ENCODE measurements at regions not wholly inside any gene's neighbourhood (a gene's known extent, or its start where the extent isn't known, plus 50 kb on each side); places are given as distances from the start of the nearest gene placed in this dataset.

DNA sequence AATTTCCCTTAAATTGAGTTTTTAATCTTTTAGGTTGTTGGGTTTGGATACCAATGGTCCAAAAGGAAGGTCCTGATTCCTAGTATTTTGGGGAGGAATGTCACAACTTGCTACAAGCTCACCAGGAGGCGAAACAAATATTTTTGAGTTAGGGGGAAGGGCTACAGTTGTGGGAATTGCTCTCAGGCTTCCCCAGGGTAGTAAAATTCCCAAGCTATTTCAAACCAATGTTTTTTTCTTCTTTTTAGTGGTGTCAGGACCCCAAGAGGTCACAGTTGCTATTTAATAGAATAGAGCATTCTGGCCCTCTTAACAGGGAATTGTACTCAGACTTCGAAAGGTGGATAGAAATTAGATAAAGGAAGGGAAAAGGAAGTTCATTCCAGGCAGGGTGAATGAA, 68.5 kb upstream of the ST3GAL5 start:
- Histone ChIP-seq H3K4me1 (no peaks in the 10 kb centered on the region), H3K27me3 (no peaks in the 10 kb centered on the region), H3K36me3 (peaks cover 0 to 11% (median 0%) of the 10 kb centered on the region in 11 experiments; a peak in 3 of 22 replicates), H3K4me2 (no peak overlapping the region), H3K9ac (no peak overlapping the region), H3K4me3 (no peak overlapping the region), H3K27ac (no peak overlapping the region), H3K9me3 (replicated peaks in 1 of 11) (peaks cover 21 to 33% (median 26%) of the 10 kb centered on the region in 11 experiments), H4K20me1 (no peaks in the 10 kb centered on the region)
- no peak for TF ChIP-seq Cebpa-rat (IDR thresholded peaks at IDR 0.05)

DNA sequence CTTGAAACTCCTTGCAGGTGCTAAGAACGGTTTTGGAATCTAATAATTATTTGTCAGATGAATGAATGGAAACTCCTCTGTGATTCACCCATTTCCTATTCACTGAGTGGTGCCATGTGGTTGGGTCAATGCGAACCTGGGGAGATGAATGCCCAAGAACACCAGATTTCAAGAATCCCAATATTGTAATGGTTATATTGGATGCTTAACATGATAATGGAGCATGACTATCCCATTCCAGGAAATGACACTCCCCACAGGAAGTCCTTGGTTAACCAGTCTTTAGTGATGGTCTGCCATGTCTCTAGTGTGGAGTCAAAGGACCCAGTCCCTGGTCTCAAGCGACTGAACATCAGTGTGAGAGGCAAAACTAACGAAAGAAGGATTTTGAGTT, 67.9 kb upstream of the ST3GAL5 start:
- H3K27me3 ChIP-seq, result no peaks in the 10 kb centered on the region
- peaks cover 0 to 11% (median 0%) of the 10 kb centered on the region in 11 experiments; a peak in 3 of 22 replicates for H3K36me3 ChIP-seq
- no peak overlapping the region for H3K4me3 ChIP-seq
- no peak overlapping the region for H3K9ac ChIP-seq
- peaks cover 15 to 26% (median 20%) of the 10 kb centered on the region in 11 experiments for H3K9me3 ChIP-seq (replicated peaks in 1 of 11)
- no peaks in the 10 kb centered on the region for H4K20me1 ChIP-seq
- no peak overlapping the region for H3K27ac ChIP-seq
- no peak for TF ChIP-seq Cebpa-rat (IDR thresholded peaks at IDR 0.05)
- H3K4me1 ChIP-seq, result no peaks in the 10 kb centered on the region
- H3K4me2 ChIP-seq, result no peak overlapping the region

DNA sequence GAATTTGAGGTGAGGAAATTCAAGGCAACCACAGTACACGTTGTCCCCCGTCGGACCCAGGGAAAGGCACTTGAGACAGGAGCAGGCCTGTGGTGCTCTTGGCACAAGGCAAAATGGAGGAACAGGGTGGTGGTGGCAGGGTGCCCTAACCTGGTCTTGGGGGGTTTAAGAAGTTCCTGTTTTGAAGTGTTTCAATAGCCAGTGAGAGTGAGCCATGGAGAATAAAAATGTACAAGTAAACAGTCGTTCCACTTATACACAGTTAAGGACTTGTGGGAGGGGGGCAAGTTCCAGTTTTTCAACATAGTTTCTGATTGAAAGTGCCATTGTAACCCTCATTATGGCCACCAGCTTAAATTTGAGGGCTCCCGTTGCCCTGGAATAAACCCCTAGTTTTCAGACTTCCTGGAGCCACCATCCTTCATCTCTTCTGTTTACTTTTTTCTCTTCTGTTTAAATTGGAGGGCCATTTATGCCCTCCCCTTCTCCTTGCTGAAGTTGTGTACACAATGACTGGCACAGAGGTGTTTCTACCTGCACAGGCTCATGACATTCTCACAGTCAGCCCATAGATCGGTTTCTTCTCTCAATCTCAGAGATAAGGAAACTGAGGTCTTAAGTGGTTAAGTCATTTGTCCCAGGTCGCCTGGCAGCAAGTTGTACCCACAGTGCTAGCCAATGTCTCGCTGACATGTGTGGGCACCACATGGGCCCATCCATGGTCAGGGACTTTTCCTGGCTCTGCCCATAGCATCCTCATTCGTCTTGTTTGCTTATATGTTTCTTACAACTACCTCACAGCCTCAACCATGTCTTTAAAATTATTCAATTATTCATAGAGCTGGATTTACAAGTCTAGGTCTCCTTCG, 66.0 kb upstream of the ST3GAL5 start:
- H3K4me2 ChIP-seq, result no peak overlapping the region
- H3K27me3 ChIP-seq, result no peaks in the 10 kb centered on the region
- H3K4me3 ChIP-seq, result no peak overlapping the region
- H3K9me3 ChIP-seq (replicated peaks in 1 of 11), result peaks cover 0 to 8% (median 2%) of the 10 kb centered on the region in 11 experiments; a peak in 13 of 22 replicates
- H4K20me1 ChIP-seq, result no peaks in the 10 kb centered on the region
- H3K9ac ChIP-seq, result no peak overlapping the region
- H3K27ac ChIP-seq, result no peak overlapping the region
- no peaks in the 10 kb centered on the region for H3K4me1 ChIP-seq
- H3K36me3 ChIP-seq, result no peaks in the 10 kb centered on the region
- no peak for TF ChIP-seq Cebpa-rat (IDR thresholded peaks at IDR 0.05)

DNA sequence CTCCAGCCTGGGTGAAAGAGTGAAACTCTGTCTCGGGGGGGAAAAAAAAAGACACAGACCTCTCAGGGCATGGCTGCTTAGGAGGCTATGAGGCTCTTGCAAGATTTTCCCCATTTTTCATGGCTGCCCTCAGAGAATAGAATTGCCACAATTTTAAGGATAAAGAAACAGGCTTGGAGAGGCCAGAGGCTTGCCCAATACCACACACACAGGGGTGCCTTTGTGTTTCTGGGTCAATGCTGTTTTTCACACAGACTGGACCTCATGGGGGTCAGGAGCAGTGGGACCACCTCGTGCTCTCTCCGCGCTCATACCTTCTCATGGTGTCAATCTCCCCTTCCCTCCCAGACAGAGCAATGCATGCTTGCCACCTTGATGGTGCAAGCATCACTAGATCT, 65.4 kb upstream of the ST3GAL5 start:
- H3K9ac ChIP-seq, result no peak overlapping the region
- TF ChIP-seq Cebpa-rat (IDR thresholded peaks at IDR 0.05), result no peak
- H3K9me3 ChIP-seq (replicated peaks in 1 of 11), result peaks cover under 1 to 8% (median 2%) of the 10 kb centered on the region in 11 experiments; a peak in 15 of 22 replicates
- no peak overlapping the region for H3K4me2 ChIP-seq
- H3K27ac ChIP-seq, result no peak overlapping the region
- H3K36me3 ChIP-seq, result no peaks in the 10 kb centered on the region
- no peak overlapping the region for H3K4me3 ChIP-seq
- H3K4me1 ChIP-seq, result no peaks in the 10 kb centered on the region
- H4K20me1 ChIP-seq, result no peaks in the 10 kb centered on the region
- H3K27me3 ChIP-seq, result no peaks in the 10 kb centered on the region

DNA sequence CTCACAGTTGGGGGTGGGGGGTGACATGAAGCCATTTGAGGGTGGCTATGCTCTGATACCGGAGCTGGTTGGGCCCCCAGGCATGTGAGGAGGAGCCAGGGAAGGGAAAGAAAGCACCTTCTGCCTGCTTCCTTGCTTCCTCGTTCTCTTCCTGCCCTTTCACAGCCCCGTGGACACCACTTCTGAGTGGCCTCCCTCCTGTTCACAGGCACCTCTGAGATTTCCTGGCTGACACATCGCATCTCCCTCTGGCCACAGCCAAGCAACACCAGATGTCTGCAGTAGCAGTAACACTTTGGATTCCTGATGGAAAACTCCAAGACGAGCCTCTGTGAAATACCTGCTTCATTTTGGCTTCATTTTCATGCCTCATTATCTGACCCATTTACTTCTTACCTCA, 64.7 kb upstream of the ST3GAL5 start:
- Histone ChIP-seq H3K4me2 (no peak overlapping the region), H3K4me3 (no peak overlapping the region)
- no peak for TF ChIP-seq Cebpa-rat (IDR thresholded peaks at IDR 0.05)

DNA sequence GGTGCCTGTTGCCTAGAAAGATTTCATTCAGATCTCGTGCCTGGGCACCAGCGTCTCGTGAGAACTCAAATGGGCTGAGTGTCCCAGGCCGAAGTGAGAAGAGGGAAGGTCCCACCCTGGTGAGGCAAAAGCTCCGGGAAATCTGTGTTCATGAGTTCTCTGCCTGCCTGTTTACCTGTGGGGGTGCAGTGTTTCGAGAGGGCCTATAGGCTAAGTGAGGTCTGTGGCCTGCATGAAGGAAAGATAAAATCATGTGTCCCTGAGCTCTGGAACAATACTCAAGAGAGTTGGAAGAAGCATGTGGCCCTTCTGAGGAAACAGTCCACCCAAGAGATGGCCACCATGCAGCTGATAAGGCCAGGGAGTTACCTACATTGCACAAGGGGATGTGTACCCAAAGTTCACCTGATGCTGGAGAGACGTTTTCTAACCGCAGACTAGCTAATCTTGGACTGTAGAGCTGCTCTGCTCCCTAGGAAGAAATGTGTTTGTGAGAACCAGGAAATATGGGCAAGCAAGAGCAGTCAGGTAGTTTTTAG, 63.5 kb upstream of the ST3GAL5 start:
- Histone ChIP-seq H3K9me3 (replicated peaks in 1 of 11) (peaks cover 18 to 27% (median 20%) of the 10 kb centered on the region in 11 experiments), H3K27me3 (no peaks in the 10 kb centered on the region), H3K36me3 (no peaks in the 10 kb centered on the region), H3K4me3 (no peak overlapping the region), H3K4me2 (no peak overlapping the region), H3K27ac (no peak overlapping the region), H3K4me1 (no peaks in the 10 kb centered on the region), H3K9ac (no peak overlapping the region), H4K20me1 (no peaks in the 10 kb centered on the region)
- TF ChIP-seq Cebpa-rat (IDR thresholded peaks at IDR 0.05), result no peak

More for the DNA sequence above, 64.7 kb upstream of the ST3GAL5 start:
- H3K27ac ChIP-seq, result no peak overlapping the region
- H3K9me3 ChIP-seq (replicated peaks in 1 of 11), result peaks cover 7 to 15% (median 8%) of the 10 kb centered on the region in 11 experiments; a peak in 20 of 22 replicates
- H3K4me1 ChIP-seq, result no peaks in the 10 kb centered on the region
- H3K9ac ChIP-seq, result no peak overlapping the region
- no peaks in the 10 kb centered on the region for H4K20me1 ChIP-seq
- no peaks in the 10 kb centered on the region for H3K36me3 ChIP-seq
- H3K27me3 ChIP-seq, result no peaks in the 10 kb centered on the region

DNA sequence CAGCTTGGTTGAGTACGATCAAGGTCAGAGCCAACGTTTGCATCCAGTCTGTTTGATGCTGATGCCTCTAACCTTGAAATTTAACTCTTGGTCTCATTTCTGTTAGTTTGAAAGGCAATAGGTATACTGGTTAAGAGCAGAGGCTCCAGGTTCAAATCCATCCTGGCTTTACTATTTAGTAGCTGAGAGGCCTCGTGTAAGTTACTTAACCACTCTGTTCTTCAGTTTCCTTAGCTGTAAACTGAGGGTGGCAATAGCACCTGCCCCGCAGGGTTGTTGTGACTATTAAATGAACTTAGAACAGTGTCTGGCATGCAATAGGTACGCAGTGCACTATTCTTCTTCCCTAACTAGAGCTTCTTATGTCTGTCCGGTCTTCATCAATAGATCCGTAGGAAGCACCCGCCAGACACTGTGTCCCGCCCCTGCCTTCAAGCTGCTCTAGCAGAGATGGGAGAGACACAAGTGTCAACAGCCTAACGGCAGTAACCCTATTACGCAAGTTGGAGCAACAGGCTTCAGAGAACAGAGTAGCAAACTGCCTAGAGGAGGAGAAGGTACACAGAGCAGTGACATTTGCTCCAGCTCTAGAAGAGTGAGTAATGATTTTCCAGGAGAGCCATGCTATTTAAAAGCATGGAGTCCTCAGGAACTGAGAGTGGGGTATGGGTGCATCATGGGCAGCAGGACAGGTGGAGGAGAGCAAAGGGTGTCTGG, 62.7 kb upstream of the ST3GAL5 start:
- Histone ChIP-seq H3K27me3 (no peaks in the 10 kb centered on the region), H3K4me3 (no peak overlapping the region), H4K20me1 (no peaks in the 10 kb centered on the region), H3K27ac (no peak overlapping the region), H3K4me2 (no peak overlapping the region), H3K36me3 (no peaks in the 10 kb centered on the region), H3K9ac (no peak overlapping the region), H3K4me1 (no peaks in the 10 kb centered on the region), H3K9me3 (replicated peaks in 1 of 11) (peaks cover 25 to 34% (median 27%) of the 10 kb centered on the region in 11 experiments)
- TF ChIP-seq Cebpa-rat (IDR thresholded peaks at IDR 0.05), result no peak

DNA sequence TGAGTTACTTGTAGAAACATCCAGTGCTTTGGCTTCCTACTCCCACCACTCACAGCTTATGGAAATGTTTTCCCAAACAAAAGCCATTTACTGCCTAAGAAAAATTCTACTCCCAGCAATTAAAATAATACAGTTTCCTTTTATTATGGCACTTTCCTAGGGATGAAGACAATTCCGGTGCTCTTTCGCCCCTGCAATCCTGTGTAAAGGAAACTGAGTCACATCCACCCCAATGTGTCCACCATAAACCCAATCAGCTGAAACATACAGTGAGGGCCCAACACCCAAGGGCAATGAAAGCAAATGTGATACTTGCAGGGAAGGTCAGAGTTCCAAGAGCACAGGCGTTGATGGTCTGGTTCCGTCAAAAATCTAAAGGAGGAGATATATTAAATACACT, 62.0 kb upstream of the ST3GAL5 start:
- H3K4me1 ChIP-seq, result no peaks in the 10 kb centered on the region
- no peak overlapping the region for H3K4me2 ChIP-seq
- no peak for TF ChIP-seq Cebpa-rat (IDR thresholded peaks at IDR 0.05)
- H3K27ac ChIP-seq, result no peak overlapping the region
- H3K9ac ChIP-seq, result no peak overlapping the region
- H4K20me1 ChIP-seq, result no peaks in the 10 kb centered on the region
- H3K9me3 ChIP-seq (replicated peaks in 1 of 11), result peaks cover 33 to 42% (median 35%) of the 10 kb centered on the region in 11 experiments
- no peaks in the 10 kb centered on the region for H3K36me3 ChIP-seq
- no peak overlapping the region for H3K4me3 ChIP-seq
- H3K27me3 ChIP-seq, result no peaks in the 10 kb centered on the region

DNA sequence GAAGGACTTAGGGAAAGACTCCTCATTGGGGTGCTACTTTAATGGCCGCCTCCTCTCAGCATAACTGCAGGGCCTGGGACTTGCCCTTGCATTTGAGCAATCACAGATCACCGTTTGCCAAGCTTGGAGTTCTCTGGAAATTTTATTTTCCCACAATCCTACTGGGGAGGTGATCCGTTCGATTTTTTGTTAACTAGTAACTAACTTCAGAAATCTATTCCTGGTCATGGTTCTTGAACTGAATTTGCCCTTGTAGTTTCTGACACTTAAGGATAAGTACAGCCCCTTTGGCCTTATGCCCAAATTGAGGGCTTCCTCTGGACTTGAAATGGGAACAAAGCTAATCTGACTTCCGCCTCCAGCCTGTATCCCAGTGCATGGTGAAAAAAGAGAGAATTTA, 60.5 kb upstream of the ST3GAL5 start:
- H4K20me1 ChIP-seq, result no peaks in the 10 kb centered on the region
- no peaks in the 10 kb centered on the region for H3K36me3 ChIP-seq
- no peak overlapping the region for H3K9ac ChIP-seq
- TF ChIP-seq Cebpa-rat (IDR thresholded peaks at IDR 0.05), result no peak
- no peak overlapping the region for H3K4me2 ChIP-seq
- H3K4me3 ChIP-seq, result no peak overlapping the region
- H3K9me3 ChIP-seq (replicated peaks in 1 of 11), result peaks cover 40 to 53% (median 47%) of the 10 kb centered on the region in 11 experiments
- no peaks in the 10 kb centered on the region for H3K27me3 ChIP-seq
- no peak overlapping the region for H3K27ac ChIP-seq
- no peaks in the 10 kb centered on the region for H3K4me1 ChIP-seq
